ENCODE measurements at regions not wholly inside any gene's neighbourhood (a gene's known extent, or its start where the extent isn't known, plus 50 kb on each side); places are given as distances from the start of the nearest gene placed in this dataset.

- H2AFZ ChIP-seq (ENCODE audit: low read depth, low read length, poor library complexity, severe bottlenecking): no peak overlapping the region
- ChIA-PET RAD21 (ENCODE audit: low non-redundant PET in 1 of 2, low total read pairs in 2 of 2, uncharacterized antibody in 2 of 2, unreplicated experiment in 2 of 2) (no interaction called here), CTCF (interaction anchor here (0.8 to 3.2 kb wide), 5 partner anchors 11 to 321 kb away, joined by 3 to 13 read pairs (median 5); no protein-coding TSS in a partner anchor), POLR2A (no interaction called here)
- no peaks in the 10 kb centered on the region for H3K79me2 ChIP-seq (ENCODE audit: insufficient read depth, low read length)
- no peak overlapping the region for H3K27ac ChIP-seq (ENCODE audit: low read depth, low read length)
- no peak overlapping the region for H3K9ac ChIP-seq (ENCODE audit: low read length)
- ATAC-seq (peak; percentile 88), DNase-seq (ENCODE audit: low read depth, low spot score) (peak; percentile 15)
- no peak for TF ChIP-seq ZBTB33 (IDR thresholded peaks at IDR 0.05; ENCODE audit: extremely low read depth, insufficient replicate concordance, low read length)
- peak; percentile 48 for TF ChIP-seq RAD21 (IDR thresholded peaks at IDR 0.05; ENCODE audit: low read depth)
- TF ChIP-seq FOSL1 (IDR thresholded peaks at IDR 0.05; ENCODE audit: low read depth): no peak
- TF ChIP-seq CTCF (IDR thresholded peaks at IDR 0.05 in 2 of 3, conservative IDR thresholded peaks at IDR 0.05 in 1 of 3; ENCODE audit: borderline replicate concordance in 1 of 3, insufficient read depth in 1 of 3, low read depth in 2 of 3, low read length in 2 of 3): peak; percentile 26 to 49 (median 27); a peak in 3 of 6 replicates
- no peak for TF ChIP-seq YY1 (IDR thresholded peaks at IDR 0.05; ENCODE audit: extremely low read depth, insufficient replicate concordance, low read depth, low read length)
- TF ChIP-seq SP1 (IDR thresholded peaks at IDR 0.05; ENCODE audit: low read depth): no peak
- no peak for TF ChIP-seq ZFX (IDR thresholded peaks at IDR 0.05)
- TF ChIP-seq MAX (IDR thresholded peaks at IDR 0.05): no peak
- TF ChIP-seq CBX3 (IDR thresholded peaks at IDR 0.05; ENCODE audit: low read depth): no peak
- TF ChIP-seq POLR2AphosphoS5 (IDR thresholded peaks at IDR 0.05; ENCODE audit: low read depth, low read length): no peak
- TF ChIP-seq TCF7L2 (IDR thresholded peaks at IDR 0.05; ENCODE audit: borderline replicate concordance, extremely low read depth, insufficient read depth, insufficient read length): no peak
- TF ChIP-seq SRF (IDR thresholded peaks at IDR 0.05; ENCODE audit: low read depth): no peak
- TF ChIP-seq REST (IDR thresholded peaks at IDR 0.05; ENCODE audit: low read depth): no peak
- TF ChIP-seq POLR2A (IDR thresholded peaks at IDR 0.05; ENCODE audit: borderline replicate concordance, extremely low read depth, insufficient read depth, insufficient read length): no peak
- TF ChIP-seq ZNF274 (IDR thresholded peaks at IDR 0.05; ENCODE audit: low read depth, low read length): no peak
- H3K4me3 ChIP-seq (replicated peaks in 1 of 2; ENCODE audit: low read depth in 1 of 2, low read length in 2 of 2): no peak overlapping the region
- peaks cover 20% of the 10 kb centered on the region for H3K27me3 ChIP-seq (ENCODE audit: insufficient read depth, low read length)
- H3K9me2 ChIP-seq (ENCODE audit: insufficient read depth): no peaks in the 10 kb centered on the region
- intact Hi-C loops (cut with micrococcal nuclease): loop anchor here (1.0 kb wide), 2 partner anchors 183 to 316 kb away; no protein-coding TSS in a partner anchor
- H3K9me3 ChIP-seq (ENCODE audit: control insufficient read depth in 1 of 2, insufficient read depth in 1 of 2, low read depth in 1 of 2, low read length in 2 of 2): no peaks in the 10 kb centered on the region
- BruUV-seq (replicated peaks): no TSS peak
- peak overlapping the region; percentile 9; the same call in 1 of the 2 replicates for H3K4me2 ChIP-seq (ENCODE audit: low read length)
- H4K20me1 ChIP-seq (ENCODE audit: insufficient read depth): no peaks in the 10 kb centered on the region
- H3K4me1 ChIP-seq (ENCODE audit: control insufficient read depth in 1 of 2, insufficient read depth in 2 of 2, low read length in 2 of 2): peaks cover 3 to 4% of the 10 kb centered on the region in 2 experiments; a peak in 2 of 4 replicates
- H3K36me3 ChIP-seq (ENCODE audit: control insufficient read depth in 1 of 2, insufficient read depth in 2 of 2, low read length in 2 of 2): no peaks in the 10 kb centered on the region
These were observed 314.4 kb downstream of the GADD45G start for GRCh38 chr9:89919171-89919681.
